HCT116 (cell line): ENCODE measurements at regions not wholly inside any gene's neighbourhood (a gene's known extent, or its start where the extent isn't known, plus 50 kb on each side); places are given as distances from the start of the nearest gene placed in this dataset.

Experiments
- ATAC-seq: fragments of 200-7000 bp; cut with Tn5 transposase; 2 replicates; pipeline ENCODE4 v1.9.1; 2020; ENCODE audit warnings: mild to moderate bottlenecking, moderate library complexity
- BruUV-seq: library from RNA; stranded (reverse); fragments of 400-500 nt; replicated peaks from 2 replicates; lab custom pipeline; 2021; lab: Mats Ljungman, UMichigan
- CTCF ChIA-PET: fragments of 300-600 bp; sonication (Branson Sonifier 250); formaldehyde crosslinking; loops from one replicate; lab custom pipeline; 2021; ENCODE audit warnings: antibody characterized with exemption; lab: Charles Lee
- POLR2A ChIA-PET: fragments of 300-600, 350-600 bp; sonication (Branson Sonifier 250); formaldehyde crosslinking; loops from one replicate; lab custom pipeline; 2021; ENCODE audit warnings: antibody characterized with exemption; lab: Charles Lee
- RAD21 ChIA-PET, 2 experiments: fragments of 300-600 bp; sonication (Branson Sonifier 250); formaldehyde crosslinking; loops; one replicate each; lab custom pipeline; 2023; ENCODE audit warnings: low total read pairs in 2 of 2; ENCODE audit not compliant: uncharacterized antibody in 2 of 2, unreplicated experiment in 2 of 2, low non-redundant PET in 1 of 2; lab: Charles Lee
- DNase-seq: peaks from one replicate; pipeline ENCODE4 v3.0.0-alpha.2; 2010; ENCODE audit warnings: low read depth, low spot score
- H2AFZ ChIP-seq: fragments of 200-600 bp; shearing (Covaris generic), sonication (generic); 2 replicates; pipeline ENCODE4 v1.6.1; 2017; ENCODE audit warnings: low read depth, mixed run types, mixed read lengths, antibody characterized with exemption, low read length; ENCODE audit not compliant: poor library complexity, severe bottlenecking
- H3K27ac ChIP-seq: 2 replicates; pipeline ENCODE4 v1.5.1; 2012; ENCODE audit warnings: low read depth, low read length
- H3K27me3 ChIP-seq: fragments of 200-600 bp; sonication (generic); 2 replicates; pipeline ENCODE4 v1.6.1; 2016; ENCODE audit warnings: mixed run types, low read length, mixed read lengths; ENCODE audit not compliant: insufficient read depth
- H3K36me3 ChIP-seq, 2 experiments: fragments of 200-500 bp in 1 of 2; fragments of 200-600 bp in 1 of 2; sonication (Bioruptor generic) in 1 of 2; sonication (generic) in 1 of 2; 2 replicates each; pipeline versions ENCODE4 v1.5.1 to v1.6.1; 2014 to 2016; ENCODE audit warnings: low read length in 2 of 2, inconsistent platforms in 1 of 2, mixed read lengths in 1 of 2, mixed run types in 1 of 2; ENCODE audit not compliant: insufficient read depth in 2 of 2, control insufficient read depth in 1 of 2
- H3K4me1 ChIP-seq, 2 experiments: fragments of 200-600 bp in 1 of 2; sonication (generic) in 1 of 2; 2 replicates each; pipeline versions ENCODE4 v1.5.1 to v1.6.1; 2012 to 2017; ENCODE audit warnings: low read length in 2 of 2, inconsistent platforms in 1 of 2, mild to moderate bottlenecking in 1 of 2, mixed read lengths in 1 of 2, mixed run types in 1 of 2, moderate library complexity in 1 of 2; ENCODE audit not compliant: insufficient read depth in 2 of 2, control insufficient read depth in 1 of 2
- H3K4me2 ChIP-seq: fragments of 200-600 bp; sonication (generic); 2 replicates; pipeline ENCODE4 v1.6.1; 2017; ENCODE audit warnings: mixed run types, low read length, mixed read lengths
- H3K4me3 ChIP-seq, 2 experiments: fragments of 200-600 bp in 1 of 2; sonication (generic) in 1 of 2; replicated peaks in 1 of 2; 2 replicates each; pipeline ENCODE4 v1.5.1; 2011 to 2016; ENCODE audit warnings: low read length in 2 of 2, control low read depth in 1 of 2, low read depth in 1 of 2, mild to moderate bottlenecking in 1 of 2, mixed read lengths in 1 of 2, mixed run types in 1 of 2
- H3K79me2 ChIP-seq: fragments of 200-600 bp; sonication (generic); 2 replicates; pipeline ENCODE4 v1.6.1; 2017; ENCODE audit warnings: mild to moderate bottlenecking, mixed run types, low read length, moderate library complexity, mixed read lengths; ENCODE audit not compliant: insufficient read depth
- H3K9ac ChIP-seq: fragments of 200-600 bp; sonication (generic); 2 replicates; pipeline ENCODE4 v1.6.1; 2016; ENCODE audit warnings: low read length, mixed read lengths
- H3K9me2 ChIP-seq: fragments of 200-600 bp; sonication (generic), shearing (Covaris generic); 2 replicates; pipeline ENCODE4 v1.6.1; 2017; ENCODE audit warnings: mixed run types, mild to moderate bottlenecking, moderate library complexity; ENCODE audit not compliant: insufficient read depth
- H3K9me3 ChIP-seq, 2 experiments: fragments of 200-500 bp in 1 of 2; fragments of 200-600 bp in 1 of 2; sonication (Bioruptor generic) in 1 of 2; sonication (generic) in 1 of 2; 2 replicates each; pipeline ENCODE4 v1.6.1; 2014 to 2017; ENCODE audit warnings: low read length in 2 of 2, mixed read lengths in 2 of 2, inconsistent platforms in 1 of 2, low read depth in 1 of 2, mild to moderate bottlenecking in 1 of 2, mixed run types in 1 of 2, moderate library complexity in 1 of 2; ENCODE audit not compliant: control insufficient read depth in 1 of 2, insufficient read depth in 1 of 2
- H4K20me1 ChIP-seq: fragments of 200-600 bp; sonication (generic), shearing (Covaris generic); 2 replicates; pipeline ENCODE4 v1.6.1; 2017; ENCODE audit warnings: mixed run types, mild to moderate bottlenecking, moderate library complexity; ENCODE audit not compliant: insufficient read depth
- ATF3 ChIP-seq: IDR thresholded peaks from 2 replicates; pipeline ENCODE4 v1.6.1; 2012
- EGR1 ChIP-seq: IDR thresholded peaks from 2 replicates; pipeline ENCODE4 v1.6.1; 2012; ENCODE audit warnings: low read depth
- EZH2 ChIP-seq: fragments of 200-600 bp; sonication (generic); IDR thresholded peaks from 2 replicates; pipeline ENCODE4 v1.6.1; 2017; ENCODE audit warnings: antibody characterized with exemption, mixed run types
- EZH2phosphoT487 ChIP-seq: fragments of 200-600 bp; IDR thresholded peaks from 2 replicates; pipeline ENCODE4 v1.6.1; 2018; ENCODE audit warnings: antibody characterized with exemption, borderline replicate concordance
- FOSL1 ChIP-seq: IDR thresholded peaks from 2 replicates; pipeline ENCODE4 v1.6.1; 2012; ENCODE audit warnings: low read depth
- POLR2AphosphoS5 ChIP-seq: IDR thresholded peaks from 2 replicates; pipeline ENCODE4 v1.6.1; 2011; ENCODE audit warnings: mild to moderate bottlenecking, low read depth, low read length, moderate library complexity
- SRF ChIP-seq: IDR thresholded peaks from 2 replicates; pipeline ENCODE4 v1.6.1; 2012; ENCODE audit warnings: low read depth
- TCF7L2 ChIP-seq: IDR thresholded peaks from 2 replicates; pipeline ENCODE4 v1.7.0; 2011; ENCODE audit warnings: borderline replicate concordance, inconsistent platforms; ENCODE audit not compliant: insufficient read depth, insufficient read length; ENCODE audit errors: extremely low read depth
- YY1 ChIP-seq: IDR thresholded peaks from 2 replicates; pipeline ENCODE4 v1.6.1; 2011; ENCODE audit warnings: low read length, low read depth, moderate library complexity, mild to moderate bottlenecking; ENCODE audit not compliant: insufficient replicate concordance; ENCODE audit errors: extremely low read depth
- ZBTB33 ChIP-seq: IDR thresholded peaks from 2 replicates; pipeline ENCODE4 v1.6.1; 2011; ENCODE audit warnings: mild to moderate bottlenecking, low read length, moderate library complexity; ENCODE audit not compliant: insufficient replicate concordance; ENCODE audit errors: extremely low read depth
- intact Hi-C: fragments of 100-400 bp; cut with micrococcal nuclease; formaldehyde crosslinking; loops from 2 replicates; pipeline ENCODE4 v1.10.0; 2022

- TF ChIP-seq YY1: no peak
- TF ChIP-seq POLR2AphosphoS5: no peak
- no peak for TF ChIP-seq ATF3
- no peak for TF ChIP-seq FOSL1
- no peak for TF ChIP-seq ZBTB33
Measured at GRCh38 chr9:118336943-118337330, 632.7 kb downstream of the TLR4 start (continued).

GRCh38 chr9:118360036-118360435 lies 655.8 kb downstream of the TLR4 start:
- Histone ChIP-seq H3K27ac (no peak overlapping the region), H2AFZ (no peak overlapping the region), H3K9me2 (no peaks in the 10 kb centered on the region), H3K4me1 (no peaks in the 10 kb centered on the region), H3K9me3 (peaks cover 0 to 11% of the 10 kb centered on the region in 2 experiments; a peak in 2 of 4 replicates), H3K27me3 (no peaks in the 10 kb centered on the region), H3K36me3 (no peaks in the 10 kb centered on the region), H4K20me1 (no peaks in the 10 kb centered on the region), H3K79me2 (no peaks in the 10 kb centered on the region), H3K4me2 (no peak overlapping the region), H3K4me3 (no peak overlapping the region), H3K9ac (no peak overlapping the region)
- TF ChIP-seq ATF3: no peak
- no peak for TF ChIP-seq YY1
- no peak for TF ChIP-seq SRF
- no peak for TF ChIP-seq EZH2
- no peak for TF ChIP-seq EZH2phosphoT487
- TF ChIP-seq TCF7L2: no peak
- no peak for TF ChIP-seq EGR1
- POLR2A ChIA-PET: no interaction called here
- ATAC-seq: no peak
- no peak for DNase-seq
- RAD21 ChIA-PET: no interaction called here
- intact Hi-C loops: no loop called here
- BruUV-seq: no TSS peak
- CTCF ChIA-PET: no interaction called here
